Lower leg skin (tissue), 4 donors: ENCODE measurements at regions not wholly inside any gene's neighbourhood (a gene's known extent, or its start where the extent isn't known, plus 50 kb on each side); places are given as distances from the start of the nearest gene placed in this dataset.

ENCODE experiments used
- DNase-seq, 2 donors: peaks; one replicate each; pipeline ENCODE4 v3.0.0-alpha.2; 2019; ENCODE audit warnings: low spot score in 2 of 2
- H3K4me3 ChIP-seq: fragments of 200-600 bp; sonication (generic); 2 replicates; pipeline ENCODE4 v1.5.1; 2017; ENCODE audit warnings: mild to moderate bottlenecking, low read depth; ENCODE audit not compliant: poor library complexity, severe bottlenecking
- CTCF ChIP-seq, 3 donors: fragments of 450-650 bp; IDR thresholded peaks; one replicate each; pipeline ENCODE4 v1.5.1; 2016; ENCODE audit warnings: antibody characterized with exemption in 3 of 3, mild to moderate bottlenecking in 3 of 3, moderate library complexity in 2 of 3
- POLR2A ChIP-seq, 2 donors: fragments of 450-650 bp; IDR thresholded peaks; one replicate each; pipeline ENCODE4 v1.6.1; 2016 to 2017; ENCODE audit warnings: antibody characterized with exemption in 2 of 2, mild to moderate bottlenecking in 1 of 2, moderate library complexity in 1 of 2
- WGBS, 2 donors: methylation state at CpG; one replicate each; pipeline ENCODE4 v1.1.5; 2018; 5-methylcytosine and 5-hydroxymethylcytosine counted together
- intact Hi-C: fragments of 100-400 bp; cut with DNase I; formaldehyde crosslinking; loops from one replicate; pipeline ENCODE4 v1.15.0; 2023; ENCODE audit warnings: low total_unique reads

DNA sequence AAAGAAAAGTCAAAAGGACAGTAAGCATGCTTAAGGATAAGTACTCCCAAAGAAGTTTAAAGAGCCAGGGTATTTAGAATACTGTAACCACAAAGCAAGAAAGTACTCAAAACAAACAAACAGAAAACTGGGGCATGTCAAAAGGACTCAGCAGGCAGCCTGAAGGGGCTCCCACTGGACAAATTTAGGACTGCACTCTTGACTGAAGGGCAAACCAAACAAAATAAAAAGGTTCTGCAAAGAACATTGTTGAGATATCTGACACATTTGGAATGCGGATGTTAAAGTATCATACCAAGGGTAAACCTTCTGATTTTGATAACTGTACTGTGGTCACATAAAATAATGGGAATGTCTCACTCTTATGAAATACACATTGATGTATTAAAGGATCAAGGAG, 157.4 kb downstream of the TNFSF13B start:
- no peak overlapping the region for H3K4me3 ChIP-seq
- DNase-seq: no peak
- 86 to 100% methylated on average over 1 of the region's 1 CpG for WGBS, 2 donors
- intact Hi-C loops: no loop called here
- TF ChIP-seq CTCF (IDR thresholded peaks at IDR 0.05) (no peak), POLR2A (IDR thresholded peaks at IDR 0.05) (no peak)

- TF ChIP-seq CTCF (IDR thresholded peaks at IDR 0.05): no peak
- no peak for TF ChIP-seq POLR2A (IDR thresholded peaks at IDR 0.05)
- WGBS, 2 donors: 67 to 75% methylated on average over 4 of the region's 4 CpGs
- H3K4me3 ChIP-seq: no peak overlapping the region
- DNase-seq: no peak
- intact Hi-C loops: no loop called here
Measured at GRCh38 chr13:108427355-108427754, 157.8 kb downstream of the TNFSF13B start.

DNA sequence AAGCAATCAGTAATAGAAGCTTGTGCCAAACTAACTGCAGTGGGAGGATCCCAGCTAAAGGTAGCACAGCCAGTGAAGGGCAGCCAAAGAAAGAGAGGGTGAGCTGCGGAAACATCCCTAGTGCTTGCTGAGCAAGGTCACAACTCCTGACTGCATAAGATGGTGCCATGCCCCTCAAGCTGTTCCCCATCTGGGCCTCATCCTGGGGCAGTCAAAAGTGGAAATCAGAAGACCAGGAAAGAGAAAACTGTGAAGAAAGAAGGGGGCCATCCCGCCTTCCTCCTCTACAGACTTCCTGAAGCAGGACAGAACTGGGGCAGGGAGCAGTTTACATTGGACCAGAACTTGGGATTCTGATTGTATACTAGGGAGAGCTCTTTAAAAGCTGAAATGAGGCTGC, 159.2 kb downstream of the TNFSF13B start:
- 70 to 81% methylated on average over 2 of the region's 2 CpGs for WGBS, 2 donors
- no peak for DNase-seq
- intact Hi-C loops: no loop called here
- TF ChIP-seq POLR2A (IDR thresholded peaks at IDR 0.05) (no peak), CTCF (IDR thresholded peaks at IDR 0.05) (no peak)
- no peak overlapping the region for H3K4me3 ChIP-seq

GRCh38 chr13:108433976-108434755, 164.6 kb downstream of the TNFSF13B start:
- 65 to 75% methylated on average over 4 of the region's 4 CpGs for WGBS, 2 donors
- DNase-seq: no peak
- TF ChIP-seq CTCF (IDR thresholded peaks at IDR 0.05) (no peak), POLR2A (IDR thresholded peaks at IDR 0.05) (no peak)
- no peak overlapping the region for H3K4me3 ChIP-seq
- intact Hi-C loops: no loop called here

DNA sequence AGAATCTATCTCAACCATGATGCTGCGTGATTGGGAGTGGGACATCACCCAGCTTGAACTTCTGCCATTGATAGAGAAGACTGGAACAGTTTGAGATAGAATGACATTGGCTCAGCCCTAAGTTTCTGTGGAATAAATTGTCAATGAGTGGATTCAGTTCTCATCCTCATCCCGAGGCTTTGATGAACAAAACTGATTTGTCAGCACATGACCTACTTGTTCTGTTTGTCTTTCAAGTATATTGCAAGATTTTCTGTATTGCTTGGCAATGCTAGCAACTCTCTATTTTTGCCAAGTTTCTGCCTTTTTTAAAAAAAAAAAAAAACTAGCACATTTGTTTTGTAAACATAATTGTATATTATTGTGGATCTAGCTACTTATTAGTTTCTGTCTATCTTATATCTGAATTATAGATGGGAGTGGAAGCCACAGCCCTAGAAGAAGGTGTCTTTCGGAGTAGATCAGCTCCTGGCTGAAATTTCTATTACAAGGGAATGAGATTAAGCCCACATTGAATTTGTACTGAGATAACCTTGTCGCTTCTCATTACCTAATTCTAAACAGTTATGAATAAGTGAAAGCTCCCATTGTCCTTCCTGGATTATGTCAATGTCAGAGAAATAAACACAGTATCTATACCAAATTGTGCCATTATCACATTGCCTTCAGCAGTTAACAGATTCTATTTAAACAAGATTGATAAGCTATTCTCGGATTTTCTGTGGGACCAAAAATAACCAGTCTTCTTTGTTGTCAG, 166.1 kb downstream of the TNFSF13B start:
- no peak for TF ChIP-seq CTCF (IDR thresholded peaks at IDR 0.05)
- TF ChIP-seq POLR2A (IDR thresholded peaks at IDR 0.05): no peak
- intact Hi-C loops: no loop called here
- WGBS, 2 donors: 67 to 72% methylated on average over 5 of the region's 5 CpGs
- no peak for DNase-seq
- H3K4me3 ChIP-seq: no peak overlapping the region
